ENCODE measurements at regions not wholly inside any gene's neighbourhood (a gene's known extent, or its start where the extent isn't known, plus 50 kb on each side); places are given as distances from the start of the nearest gene placed in this dataset.
"Not testable (repeated sequence)": the region's sequence is repeated elsewhere in the genome, so short reads cannot be mapped to it uniquely, and the experiment has no call there.

GRCh38 chrX:138928737-138929459, 217.4 kb upstream of the FGF13 start:
- DNase-seq = no peak

GRCh38 chrX:138925330-138925729, 213.8 kb upstream of the FGF13 start:
- no peak for DNase-seq

GRCh38 chrX:138923805-138924204, 212.3 kb upstream of the FGF13 start:
- DNase-seq = no peak

GRCh38 chrX:138921031-138921430, 209.5 kb upstream of the FGF13 start:
- DNase-seq = no peak

- DNase-seq = no peak
Measured at GRCh38 chrX:138917781-138918180, 206.3 kb upstream of the FGF13 start.

- no peak for DNase-seq
Measured at GRCh38 chrX:138914767-138915166, 203.2 kb upstream of the FGF13 start.

GRCh38 chrX:138908577-138908976, 197.1 kb upstream of the FGF13 start:
- DNase-seq = no peak

GRCh38 chrX:138897621-138898492, 186.3 kb upstream of the FGF13 start:
- DNase-seq = no peak

GRCh38 chrX:138890491-138890890, 179.0 kb upstream of the FGF13 start:
- no peak for DNase-seq

GRCh38 chrX:138889149-138889548, 177.6 kb upstream of the FGF13 start:
- no peak for DNase-seq

- no peak for DNase-seq
Measured at GRCh38 chrX:138886769-138887168, 175.3 kb upstream of the FGF13 start.

GRCh38 chrX:138885886-138886285, 174.4 kb upstream of the FGF13 start:
- DNase-seq = no peak

- not testable (repeated sequence) for DNase-seq
Measured at GRCh38 chrX:138880293-138880692, 168.8 kb upstream of the FGF13 start.

- DNase-seq = no peak
Measured at GRCh38 chrX:138877746-138878145, 166.2 kb upstream of the FGF13 start.

- DNase-seq = no peak
Measured at GRCh38 chrX:138875472-138875871, 164.0 kb upstream of the FGF13 start.

GRCh38 chrX:138874271-138874935, 162.9 kb upstream of the FGF13 start:
- DNase-seq = no peak

- DNase-seq = not testable (repeated sequence)
Measured at GRCh38 chrX:138873640-138874039, 162.1 kb upstream of the FGF13 start.

GRCh38 chrX:138872537-138872936, 161.0 kb upstream of the FGF13 start:
- no peak for DNase-seq

- DNase-seq = no peak
Measured at GRCh38 chrX:138871739-138872138, 160.2 kb upstream of the FGF13 start.

GRCh38 chrX:138866643-138867042, 155.1 kb upstream of the FGF13 start:
- no peak for DNase-seq

- DNase-seq = no peak
Measured at GRCh38 chrX:138865093-138865649, 153.7 kb upstream of the FGF13 start.

GRCh38 chrX:138859421-138859820, 147.9 kb upstream of the FGF13 start:
- no peak for DNase-seq

- no peak for DNase-seq
Measured at GRCh38 chrX:138858951-138859350, 147.4 kb upstream of the FGF13 start.
